GM12878 (cell line): ENCODE measurements at regions not wholly inside any gene's neighbourhood (a gene's known extent, or its start where the extent isn't known, plus 50 kb on each side); places are given as distances from the start of the nearest gene placed in this dataset.
"Not testable (repeated sequence)": the region's sequence is repeated elsewhere in the genome, so short reads cannot be mapped to it uniquely, and the experiment has no call there.

Experiments used
- ATAC-seq: fragments of 200-7000 bp; cut with Tn5 transposase; 3 replicates; pipeline ENCODE4 v1.9.1; 2020; ENCODE audit warnings: mild to moderate bottlenecking, moderate library complexity
- BruUV-seq: library from RNA; stranded (reverse); fragments of 400-500 nt; replicated peaks from 2 replicates; lab custom pipeline; 2021; lab: Mats Ljungman, UMichigan
- CTCF ChIA-PET: fragments of 300-600 bp; sonication (Branson Sonifier 250); formaldehyde crosslinking; extraction: SDS; loops from one replicate; lab custom pipeline; 2021; ENCODE audit warnings: inconsistent platforms; lab: Yijun Ruan, JAX
- POLR2A ChIA-PET: fragments of 350-600 bp; formaldehyde crosslinking; extraction: SDS; loops from one replicate; lab custom pipeline; 2021; ENCODE audit warnings: inconsistent platforms; lab: Charles Lee
- RAD21 ChIA-PET: fragments of 300-600 bp; sonication (Branson Sonifier 250); formaldehyde crosslinking; loops from one replicate; lab custom pipeline; 2023; ENCODE audit warnings: antibody characterized with exemption; ENCODE audit not compliant: unreplicated experiment; lab: Charles Lee
- SMC1A ChIA-PET: fragments of 300-600 bp; sonication (Branson Sonifier 250); formaldehyde crosslinking; loops from one replicate; lab custom pipeline; 2023; ENCODE audit not compliant: unreplicated experiment, uncharacterized antibody; lab: Charles Lee
- DNase-seq: peaks from one replicate; pipeline ENCODE4 v3.0.0-alpha.2; 2011; ENCODE audit warnings: low read depth, low spot score
- FAIRE-seq: peaks from 3 replicates; lab custom pipeline; 2011; peaks lifted over from hg19 to GRCh38; lab: Jason Lieb, UNC
- H2AFZ ChIP-seq: 2 replicates; pipeline ENCODE4 v1.6.0; 2011; ENCODE audit warnings: low read depth, low read length, control low read depth; ENCODE audit not compliant: control insufficient read depth
- H3K27ac ChIP-seq: 2 replicates; pipeline ENCODE4 v1.5.1; 2011; ENCODE audit warnings: control low read depth; ENCODE audit not compliant: control insufficient read depth, insufficient read depth
- H3K27me3 ChIP-seq, 2 experiments: replicated peaks in 1 of 2; 2 replicates each; pipeline versions ENCODE4 v1.6.0 to v1.6.1; 2011; ENCODE audit warnings: low read length in 1 of 2; ENCODE audit not compliant: control insufficient read depth in 2 of 2, insufficient read depth in 2 of 2
- H3K36me3 ChIP-seq, 2 experiments: 2 replicates each; pipeline ENCODE4 v1.5.1; 2011; ENCODE audit warnings: low read length in 1 of 2; ENCODE audit not compliant: control insufficient read depth in 2 of 2, insufficient read depth in 2 of 2
- H3K4me1 ChIP-seq: 2 replicates; pipeline ENCODE4 v1.6.1; 2011; ENCODE audit warnings: mild to moderate bottlenecking, low read length, moderate library complexity, mixed read lengths; ENCODE audit not compliant: control insufficient read depth, insufficient read depth
- H3K4me2 ChIP-seq: 2 replicates; pipeline ENCODE4 v1.6.0; 2011; ENCODE audit warnings: control low read depth; ENCODE audit not compliant: control insufficient read depth, insufficient read depth
- H3K4me3 ChIP-seq: fragments of 200-600 bp; sonication (generic); 2 replicates; pipeline ENCODE4 v1.5.1; 2016
- H3K79me2 ChIP-seq: 2 replicates; pipeline ENCODE4 v1.6.0; 2011; ENCODE audit warnings: low read length; ENCODE audit not compliant: control insufficient read depth, insufficient read depth
- H3K9ac ChIP-seq: 2 replicates; pipeline ENCODE4 v1.8.0; 2011; ENCODE audit warnings: low read length, control low read depth, mixed read lengths; ENCODE audit not compliant: control insufficient read depth, insufficient read depth
- H3K9me3 ChIP-seq: replicated peaks from 3 replicates; pipeline ENCODE4 v1.5.1; 2011; ENCODE audit warnings: mild to moderate bottlenecking, low read length; ENCODE audit not compliant: control insufficient read depth, insufficient read depth
- H4K20me1 ChIP-seq: 2 replicates; pipeline ENCODE4 v1.6.0; 2011; ENCODE audit not compliant: control insufficient read depth, insufficient read depth
- WGBS: methylation state at CpG from one replicate; pipeline ENCODE4 v1.1.6; 2016; ENCODE audit warnings: low lambda C conversion rate; ENCODE audit not compliant: insufficient replicate concordance, insufficient coverage; ENCODE audit errors: missing lambda C conversion rate; 5-methylcytosine and 5-hydroxymethylcytosine counted together
- in situ Hi-C: fragments of 300-500 bp; cut with MboI; formaldehyde crosslinking; loops from 9 replicates; pipeline ENCODE4 v1.14.3; 2018; ENCODE audit warnings: mixed read lengths
- intact Hi-C: fragments of 100-400 bp; cut with micrococcal nuclease; formaldehyde crosslinking; loops from one replicate; pipeline ENCODE4 v1.14.2; 2022; ENCODE audit not compliant: unreplicated experiment

GRCh38 chr15:28455537-28456475, 77.0 kb downstream of the GOLGA8G start:
- in situ Hi-C loops, SMC1A ChIA-PET, H4K20me1 ChIP-seq, H3K79me2 ChIP-seq, intact Hi-C loops, ATAC-seq, H3K36me3 ChIP-seq, H3K27ac ChIP-seq, H3K4me3 ChIP-seq, RAD21 ChIA-PET, FAIRE-seq, BruUV-seq, H3K9me3 ChIP-seq, H3K9ac ChIP-seq, H2AFZ ChIP-seq, H3K27me3 ChIP-seq, H3K4me2 ChIP-seq, H3K4me1 ChIP-seq, DNase-seq, POLR2A ChIA-PET: not testable (repeated sequence)
- CTCF ChIA-PET = interaction anchor here (0.6 kb wide), 1 partner anchor 768 kb away, joined by 3 read pairs; no protein-coding TSS in a partner anchor
- WGBS = 55% methylated on average over 22 of the region's 28 CpGs

GRCh38 chr15:28454751-28455220, 76.3 kb downstream of the GOLGA8F start:
- ATAC-seq, RAD21 ChIA-PET, H3K9ac ChIP-seq, H4K20me1 ChIP-seq, SMC1A ChIA-PET, H3K9me3 ChIP-seq, H3K4me3 ChIP-seq, BruUV-seq, H3K79me2 ChIP-seq, DNase-seq, POLR2A ChIA-PET, H3K4me1 ChIP-seq, H3K4me2 ChIP-seq, H3K27ac ChIP-seq, H2AFZ ChIP-seq, in situ Hi-C loops, intact Hi-C loops, CTCF ChIA-PET, H3K36me3 ChIP-seq, H3K27me3 ChIP-seq, FAIRE-seq: not testable (repeated sequence)
- WGBS = 42% methylated on average over 14 of the region's 43 CpGs
